IPS-15b (cell line): ENCODE measurements at regions not wholly inside any gene's neighbourhood (a gene's known extent, or its start where the extent isn't known, plus 50 kb on each side); places are given as distances from the start of the nearest gene placed in this dataset.
"Not testable (repeated sequence)": the region's sequence is repeated elsewhere in the genome, so short reads cannot be mapped to it uniquely, and the experiment has no call there.

Experiments used
- H3K27me3 ChIP-seq: one replicate; pipeline ENCODE4 v1.6.1; 2013; ENCODE audit warnings: low read length; ENCODE audit not compliant: control insufficient read depth, insufficient read depth
- H3K36me3 ChIP-seq: one replicate; pipeline ENCODE4 v1.6.1; 2013; ENCODE audit warnings: low read length; ENCODE audit not compliant: control insufficient read depth, insufficient read depth
- H3K4me1 ChIP-seq: one replicate; pipeline ENCODE4 v1.6.1; 2013; ENCODE audit warnings: mild to moderate bottlenecking, low read length; ENCODE audit not compliant: control insufficient read depth, insufficient read depth
- H3K4me3 ChIP-seq: one replicate; pipeline ENCODE4 v1.5.1; 2013; ENCODE audit warnings: low read depth, low read length
- H3K9ac ChIP-seq: one replicate; pipeline ENCODE4 v1.6.1; 2013; ENCODE audit warnings: low read depth, mild to moderate bottlenecking, low read length
- H3K9me3 ChIP-seq: one replicate; pipeline ENCODE4 v1.6.1; 2013; ENCODE audit warnings: mild to moderate bottlenecking, low read length; ENCODE audit not compliant: control insufficient read depth, insufficient read depth

DNA sequence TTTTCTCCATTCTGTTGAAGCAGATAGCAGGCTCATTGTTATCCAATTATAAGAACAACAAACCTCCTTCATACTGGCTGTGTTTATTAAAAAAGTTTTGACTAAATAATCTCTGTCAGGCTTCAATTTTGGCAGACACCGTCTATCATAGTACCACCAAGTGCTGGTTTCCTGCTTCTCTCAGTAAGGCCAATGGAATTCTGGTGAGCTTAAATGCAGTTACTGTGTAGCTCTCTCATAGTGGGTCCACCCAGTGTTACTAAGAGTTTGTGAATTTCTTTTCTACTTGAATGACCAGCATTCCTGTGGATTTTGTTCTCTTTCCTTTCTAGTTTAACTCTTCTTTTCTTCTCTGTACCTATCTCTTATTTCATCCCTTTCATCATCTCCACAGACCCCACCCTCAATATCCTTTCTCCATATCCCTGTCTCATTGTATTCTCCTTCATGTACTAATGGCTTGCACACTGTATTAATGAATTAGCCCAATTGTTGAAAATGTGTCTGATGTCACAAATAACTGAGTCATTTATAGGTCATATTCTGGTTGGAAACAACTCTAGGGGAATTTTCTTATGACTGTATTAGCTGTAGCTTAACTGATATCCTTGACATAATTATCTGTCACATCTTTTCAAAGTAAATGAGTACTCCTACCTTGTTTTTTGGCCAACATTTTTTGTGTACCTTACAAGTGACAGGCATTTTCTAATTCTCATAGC, 372.1 kb downstream of the FAT3 start:
- Histone ChIP-seq H3K9me3 (no peaks in the 10 kb centered on the region), H3K36me3 (no peaks in the 10 kb centered on the region), H3K4me3 (no peak overlapping the region), H3K9ac (no peak overlapping the region), H3K27me3 (no peaks in the 10 kb centered on the region), H3K4me1 (no peaks in the 10 kb centered on the region)

DNA sequence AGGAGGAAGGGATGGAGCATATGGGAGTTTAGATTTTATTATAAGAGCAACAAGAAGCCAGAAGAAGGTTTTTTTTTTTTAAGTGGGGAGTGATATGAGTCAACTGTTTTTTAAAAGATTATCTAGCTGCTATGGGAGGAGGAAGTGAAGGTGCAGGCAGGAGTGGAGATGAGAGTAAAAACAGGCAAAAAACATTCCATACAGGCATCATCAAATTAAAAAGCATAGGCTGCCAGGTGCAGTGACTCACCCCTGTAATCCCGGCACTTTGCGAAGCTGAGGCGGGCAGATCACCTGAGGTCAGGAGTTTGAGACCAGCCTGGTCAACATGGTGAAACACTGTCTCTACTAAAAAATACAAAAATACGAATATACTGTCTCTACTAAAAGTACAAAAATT, 368.4 kb upstream of the MTNR1B start:
- H3K9me3 ChIP-seq: no peaks in the 10 kb centered on the region
- no peak overlapping the region for H3K9ac ChIP-seq
- no peaks in the 10 kb centered on the region for H3K4me1 ChIP-seq
- no peaks in the 10 kb centered on the region for H3K27me3 ChIP-seq
- H3K4me3 ChIP-seq: no peak overlapping the region
- H3K36me3 ChIP-seq: no peaks in the 10 kb centered on the region

DNA sequence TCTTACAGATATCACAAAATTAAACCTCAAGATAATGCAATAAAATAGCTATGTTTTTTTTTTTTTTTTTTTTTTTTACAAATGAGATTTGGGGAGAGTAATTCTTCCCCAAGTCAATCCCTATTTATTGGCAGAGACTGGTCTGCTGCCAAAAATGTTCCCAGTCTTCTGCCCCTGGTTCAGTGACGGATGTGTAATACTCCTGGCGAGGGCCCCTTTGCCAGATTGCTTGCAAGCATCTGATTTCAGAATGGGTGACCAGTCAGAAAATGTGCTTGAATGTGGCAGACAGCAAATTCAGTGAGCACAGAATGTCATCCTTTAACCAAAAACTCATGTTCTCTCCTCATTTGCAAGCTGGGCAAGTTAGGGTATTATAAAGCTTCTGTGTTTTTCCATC, 363.8 kb upstream of the MTNR1B start:
- Histone ChIP-seq H3K4me3 (no peak overlapping the region), H3K9ac (no peak overlapping the region), H3K27me3 (no peaks in the 10 kb centered on the region), H3K9me3 (no peaks in the 10 kb centered on the region), H3K36me3 (no peaks in the 10 kb centered on the region), H3K4me1 (no peaks in the 10 kb centered on the region)

DNA sequence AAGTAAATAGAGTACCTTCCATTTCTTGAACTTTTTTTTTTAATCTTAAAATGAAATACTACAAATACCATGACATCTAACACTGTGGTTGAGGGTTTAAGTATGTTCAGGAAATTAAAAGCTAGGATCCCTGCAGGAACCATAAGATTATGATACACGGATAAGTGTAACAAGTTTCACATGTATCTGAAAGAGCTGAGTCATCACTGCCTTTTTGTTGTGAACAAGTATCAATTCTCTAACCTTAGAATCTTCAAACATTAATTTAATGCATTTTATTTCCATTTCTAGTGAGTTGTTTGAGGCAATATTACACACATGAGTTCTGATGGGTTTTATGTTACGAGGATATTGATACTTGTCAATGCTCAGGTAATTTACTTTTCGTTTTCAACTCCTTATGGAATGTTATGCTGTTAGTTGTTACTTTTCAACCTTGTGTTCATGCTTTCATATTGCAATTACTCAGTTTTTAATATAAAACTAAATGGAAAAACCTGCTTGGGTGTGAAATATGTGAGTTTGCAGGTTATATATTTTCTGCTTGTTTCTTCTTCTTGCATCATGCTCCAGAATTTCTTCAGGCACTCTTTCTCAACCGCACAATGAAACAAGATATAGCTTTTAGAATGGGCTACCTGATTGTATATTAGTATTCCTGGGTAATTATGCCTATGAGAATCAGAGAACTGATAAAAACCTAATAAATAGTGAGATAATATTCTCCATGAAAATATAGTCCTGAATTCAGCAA, 361.3 kb upstream of the MTNR1B start:
- no peak overlapping the region for H3K9ac ChIP-seq
- no peaks in the 10 kb centered on the region for H3K9me3 ChIP-seq
- H3K27me3 ChIP-seq: no peaks in the 10 kb centered on the region
- H3K4me1 ChIP-seq: no peaks in the 10 kb centered on the region
- no peak overlapping the region for H3K4me3 ChIP-seq
- no peaks in the 10 kb centered on the region for H3K36me3 ChIP-seq

DNA sequence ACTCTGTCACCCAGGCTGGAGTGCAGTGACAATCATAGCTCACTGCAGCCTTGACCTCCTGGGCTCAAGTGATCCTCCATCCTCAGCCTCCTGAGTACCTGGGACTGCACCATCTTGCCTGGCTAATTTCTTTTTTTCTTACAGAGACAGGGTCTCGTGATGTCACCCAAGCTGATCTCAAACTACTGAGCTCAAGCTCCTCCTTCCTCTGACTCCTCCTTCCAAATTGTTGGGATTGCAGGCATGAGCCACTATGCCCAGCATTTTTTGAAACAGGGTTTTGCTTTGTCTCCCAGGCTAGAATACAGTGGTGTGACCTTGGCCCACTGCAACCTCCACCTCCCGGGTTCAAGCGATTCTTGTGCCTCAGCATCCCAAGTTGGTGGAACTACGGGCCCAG, 358.3 kb upstream of the MTNR1B start:
- no peaks in the 10 kb centered on the region for H3K36me3 ChIP-seq
- H3K4me3 ChIP-seq: no peak overlapping the region
- H3K9ac ChIP-seq: no peak overlapping the region
- H3K9me3 ChIP-seq: no peaks in the 10 kb centered on the region
- no peaks in the 10 kb centered on the region for H3K27me3 ChIP-seq
- no peaks in the 10 kb centered on the region for H3K4me1 ChIP-seq

DNA sequence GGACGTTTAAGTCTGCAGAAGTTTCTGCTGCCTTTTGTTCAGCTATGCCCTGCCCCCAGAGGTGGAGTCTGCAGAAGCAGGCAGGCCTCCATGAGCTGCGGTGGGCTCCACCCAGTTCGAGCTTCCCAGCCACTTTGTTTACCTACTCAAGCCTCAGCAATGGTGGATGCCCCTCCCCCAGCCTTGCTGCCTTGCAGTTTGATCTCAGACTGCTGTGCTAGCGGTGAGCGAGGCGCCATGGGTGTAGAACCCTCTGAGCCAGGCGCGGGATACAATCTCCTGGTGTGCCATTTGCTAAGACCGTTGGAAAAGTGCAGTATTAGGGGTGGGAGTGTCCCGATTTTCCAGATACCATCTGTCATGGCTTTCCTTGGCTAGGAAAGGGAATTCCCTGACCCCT, 351.4 kb upstream of the MTNR1B start:
- not testable (repeated sequence) for H3K4me3 ChIP-seq, H3K27me3 ChIP-seq, H3K36me3 ChIP-seq, H3K4me1 ChIP-seq, H3K9ac ChIP-seq, H3K9me3 ChIP-seq

DNA sequence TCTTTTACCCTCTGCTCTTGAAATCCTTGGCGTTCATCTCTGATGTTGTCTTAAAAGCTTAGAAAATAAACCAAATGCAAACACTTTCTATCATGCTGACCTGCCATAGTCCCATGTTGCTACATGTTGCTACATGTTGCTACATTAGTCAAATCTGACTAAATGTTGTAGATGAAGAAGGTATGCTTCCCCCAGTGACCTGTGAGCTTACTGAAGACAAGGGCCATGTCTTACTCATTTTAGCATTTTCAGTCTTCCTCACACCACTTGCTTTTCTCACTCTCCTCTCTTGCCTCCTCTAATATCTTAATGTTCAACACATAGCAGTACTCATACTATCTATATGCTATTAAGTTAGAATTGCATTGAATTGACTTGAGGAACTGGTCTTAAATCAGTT, 346.4 kb upstream of the MTNR1B start:
- H3K9ac ChIP-seq: no peak overlapping the region
- H3K9me3 ChIP-seq: no peaks in the 10 kb centered on the region

DNA sequence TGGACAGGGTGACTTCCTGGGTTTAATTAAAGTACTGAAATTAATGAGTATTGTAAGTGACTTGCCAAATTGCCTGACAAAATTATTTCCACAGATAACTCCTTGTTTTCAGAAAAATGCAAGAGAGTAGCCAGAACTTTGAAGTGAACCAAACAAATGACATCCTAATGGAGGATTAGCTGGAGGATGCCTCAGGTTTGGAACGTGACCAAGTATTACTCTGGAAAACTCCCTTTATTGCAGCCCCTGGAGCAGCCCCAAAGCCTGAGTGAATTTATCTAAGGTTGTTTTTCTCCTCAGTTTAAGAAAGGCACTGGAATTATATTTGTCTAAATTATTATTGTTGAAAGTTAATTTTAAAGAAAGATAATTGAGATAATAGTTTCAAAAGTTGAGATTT, 343.6 kb upstream of the MTNR1B start:
- Histone ChIP-seq H3K9me3 (no peaks in the 10 kb centered on the region), H3K9ac (no peak overlapping the region), H3K4me3 (no peak overlapping the region), H3K36me3 (no peaks in the 10 kb centered on the region), H3K4me1 (no peaks in the 10 kb centered on the region), H3K27me3 (no peaks in the 10 kb centered on the region)

More for the DNA sequence above, 346.4 kb upstream of the MTNR1B start:
- no peak overlapping the region for H3K4me3 ChIP-seq
- no peaks in the 10 kb centered on the region for H3K27me3 ChIP-seq
- no peaks in the 10 kb centered on the region for H3K4me1 ChIP-seq
- H3K36me3 ChIP-seq: no peaks in the 10 kb centered on the region

DNA sequence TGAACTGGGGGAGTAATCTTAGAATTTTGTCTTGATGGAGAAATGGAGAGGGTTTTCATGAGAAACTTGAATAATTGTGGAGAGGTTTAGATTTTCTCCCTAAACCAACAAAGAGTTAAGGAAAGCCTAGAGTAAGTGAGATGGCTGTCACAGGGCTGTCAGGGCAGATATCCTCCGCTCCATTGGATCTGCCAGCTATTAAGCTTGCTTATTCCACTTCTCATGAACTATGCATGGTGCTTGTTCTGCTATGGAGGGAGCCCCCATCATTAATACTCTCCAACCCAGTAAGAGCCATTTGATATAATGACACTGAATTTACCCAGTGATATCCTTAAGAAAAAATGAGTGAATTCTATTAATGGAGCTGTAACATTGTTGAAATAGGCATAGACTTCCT, 342.8 kb upstream of the MTNR1B start:
- no peaks in the 10 kb centered on the region for H3K27me3 ChIP-seq
- H3K4me3 ChIP-seq: no peak overlapping the region
- no peaks in the 10 kb centered on the region for H3K9me3 ChIP-seq
- H3K4me1 ChIP-seq: no peaks in the 10 kb centered on the region
- H3K36me3 ChIP-seq: no peaks in the 10 kb centered on the region
- H3K9ac ChIP-seq: no peak overlapping the region

DNA sequence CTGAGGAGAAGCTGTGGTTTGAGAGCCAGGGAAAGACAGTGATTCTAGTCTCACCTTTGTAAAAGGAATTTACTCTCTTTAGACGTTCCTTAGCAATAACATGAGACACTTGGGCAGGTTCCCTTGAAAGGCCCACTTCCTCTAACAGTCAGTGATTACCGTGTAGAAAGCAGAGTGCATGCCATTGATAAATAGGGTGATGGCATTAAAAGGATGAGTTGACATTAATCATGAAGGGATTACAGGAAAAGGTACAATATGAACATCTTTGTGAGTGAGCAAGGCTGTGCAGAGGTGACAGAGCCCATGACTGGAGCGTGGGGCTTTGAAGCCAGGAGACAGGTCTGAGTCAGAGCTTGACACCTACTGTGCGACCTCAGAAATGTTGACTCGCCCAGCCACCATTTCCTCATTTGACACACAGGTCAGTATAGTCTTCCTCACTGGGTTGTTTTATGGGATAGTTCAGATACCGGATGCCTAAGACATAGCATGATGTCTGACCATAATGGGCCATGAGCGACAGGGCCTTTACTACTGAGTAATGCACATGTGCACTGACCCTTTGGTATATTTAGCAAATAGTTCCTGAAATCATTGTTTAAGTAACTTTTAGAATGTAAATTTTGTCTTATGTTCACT, 341.7 kb upstream of the MTNR1B start:
- Histone ChIP-seq H3K9ac (no peak overlapping the region), H3K27me3 (no peaks in the 10 kb centered on the region), H3K9me3 (no peaks in the 10 kb centered on the region), H3K4me3 (no peak overlapping the region), H3K36me3 (no peaks in the 10 kb centered on the region), H3K4me1 (no peaks in the 10 kb centered on the region)

DNA sequence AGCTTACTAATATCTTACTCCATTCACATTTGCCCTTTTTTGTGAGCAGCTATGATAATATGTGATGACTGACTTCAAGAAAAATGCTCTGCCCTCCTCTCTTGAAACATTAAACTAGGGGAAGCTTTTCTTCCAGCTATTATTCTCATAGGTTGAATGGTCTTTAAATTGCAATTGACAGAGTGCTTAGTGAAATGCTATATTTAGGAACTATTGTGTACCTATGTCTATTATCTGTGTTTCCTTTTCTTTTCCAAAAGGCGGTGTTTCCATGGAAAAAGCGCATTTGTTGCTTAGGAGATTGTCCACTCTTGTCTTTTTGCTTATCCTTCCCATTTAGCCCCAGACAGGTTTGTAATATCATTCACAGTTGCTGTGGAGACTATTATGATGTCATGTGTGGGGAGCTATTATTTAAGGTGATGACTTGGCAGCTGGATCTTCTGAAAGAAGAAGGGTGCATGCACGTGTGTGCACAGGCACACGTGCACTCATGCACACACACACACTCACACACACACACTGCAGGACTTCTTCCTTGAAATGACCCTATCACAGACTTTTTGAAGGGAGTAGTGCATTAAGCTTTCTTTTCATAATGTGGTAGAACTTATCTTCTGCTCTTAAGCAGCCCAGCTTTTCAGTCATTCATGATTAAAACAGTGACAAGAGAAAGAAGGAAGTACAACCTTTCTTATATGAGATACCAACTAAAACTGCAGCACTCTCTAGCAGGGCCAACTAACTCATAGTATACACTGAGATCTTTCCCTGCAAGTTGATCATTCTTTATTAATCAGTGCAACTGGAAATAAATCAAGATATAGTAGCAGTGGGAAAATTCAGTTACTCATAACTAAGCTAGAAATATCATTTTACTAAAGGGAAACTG, 340.8 kb upstream of the MTNR1B start:
- H3K9me3 ChIP-seq: no peaks in the 10 kb centered on the region
- H3K4me1 ChIP-seq: no peaks in the 10 kb centered on the region
- H3K9ac ChIP-seq: no peak overlapping the region
- no peaks in the 10 kb centered on the region for H3K27me3 ChIP-seq
- no peaks in the 10 kb centered on the region for H3K36me3 ChIP-seq
- no peak overlapping the region for H3K4me3 ChIP-seq
